DND-41 (cell line): ENCODE measurements at regions not wholly inside any gene's neighbourhood (a gene's known extent, or its start where the extent isn't known, plus 50 kb on each side); places are given as distances from the start of the nearest gene placed in this dataset.

Experiments used
- ATAC-seq: fragments of 200-7000 bp; cut with Tn5 transposase; 3 replicates; pipeline ENCODE4 v1.9.1; 2021; ENCODE audit warnings: low read depth; ENCODE audit not compliant: insufficient read depth
- DNase-seq: peaks from one replicate; pipeline ENCODE4 v3.0.0-alpha.2; 2020
- H2AFZ ChIP-seq: 2 replicates; pipeline ENCODE4 v1.6.0; 2012; ENCODE audit warnings: low read depth, low read length
- H3K27ac ChIP-seq: 2 replicates; pipeline ENCODE4 v1.5.1; 2012; ENCODE audit warnings: low read length, inconsistent platforms
- H3K27me3 ChIP-seq: fragments of 200-600 bp; sonication (generic); 2 replicates; pipeline ENCODE4 v1.6.0; 2012; ENCODE audit warnings: low read length, mild to moderate bottlenecking, inconsistent platforms; ENCODE audit not compliant: insufficient read depth, poor library complexity
- H3K36me3 ChIP-seq: 2 replicates; pipeline ENCODE4 v1.5.1; 2012; ENCODE audit warnings: low read length, inconsistent platforms; ENCODE audit not compliant: insufficient read depth
- H3K4me1 ChIP-seq: 2 replicates; pipeline ENCODE4 v1.5.1; 2012; ENCODE audit warnings: mild to moderate bottlenecking, low read length; ENCODE audit not compliant: insufficient read depth
- H3K4me2 ChIP-seq: 2 replicates; pipeline ENCODE4 v1.6.0; 2012; ENCODE audit warnings: mild to moderate bottlenecking, moderate library complexity, low read length, inconsistent platforms; ENCODE audit not compliant: insufficient read depth
- H3K4me3 ChIP-seq, 2 experiments: fragments of 200-600 bp in 1 of 2; shearing (Covaris generic) in 1 of 2; 2 replicates each; pipeline ENCODE4 v1.5.1; 2012 to 2016; ENCODE audit warnings: inconsistent platforms in 2 of 2, low read length in 2 of 2, mild to moderate bottlenecking in 2 of 2, low read depth in 1 of 2, moderate library complexity in 1 of 2
- H3K79me2 ChIP-seq: 2 replicates; pipeline ENCODE4 v1.6.0; 2012; ENCODE audit warnings: low read length, inconsistent platforms; ENCODE audit not compliant: insufficient read depth
- H3K9ac ChIP-seq: 2 replicates; pipeline ENCODE4 v1.6.0; 2012; ENCODE audit warnings: low read depth, mild to moderate bottlenecking, inconsistent platforms, low read length, moderate library complexity
- H3K9me3 ChIP-seq: 2 replicates; pipeline ENCODE4 v1.5.1; 2012; ENCODE audit warnings: low read length, moderate library complexity, mild to moderate bottlenecking, inconsistent platforms; ENCODE audit not compliant: insufficient read depth, severe bottlenecking
- H4K20me1 ChIP-seq: 2 replicates; pipeline ENCODE4 v1.6.0; 2012; ENCODE audit warnings: low read length; ENCODE audit not compliant: insufficient read depth
- EZH2 ChIP-seq: IDR thresholded peaks from 3 replicates; pipeline ENCODE4 v1.6.1; 2012; ENCODE audit warnings: borderline replicate concordance, low read depth, mild to moderate bottlenecking, moderate library complexity, low read length, inconsistent platforms; ENCODE audit not compliant: severe bottlenecking
- TF ChIP-seq, protein P1 (sequence below): IDR thresholded peaks from 2 replicates; pipeline ENCODE4 v1.5.1; 2012; ENCODE audit warnings: borderline replicate concordance, low read length, moderate library complexity, mild to moderate bottlenecking; ENCODE audit not compliant: poor library complexity, severe bottlenecking; ENCODE audit errors: extremely low read depth

DNA sequence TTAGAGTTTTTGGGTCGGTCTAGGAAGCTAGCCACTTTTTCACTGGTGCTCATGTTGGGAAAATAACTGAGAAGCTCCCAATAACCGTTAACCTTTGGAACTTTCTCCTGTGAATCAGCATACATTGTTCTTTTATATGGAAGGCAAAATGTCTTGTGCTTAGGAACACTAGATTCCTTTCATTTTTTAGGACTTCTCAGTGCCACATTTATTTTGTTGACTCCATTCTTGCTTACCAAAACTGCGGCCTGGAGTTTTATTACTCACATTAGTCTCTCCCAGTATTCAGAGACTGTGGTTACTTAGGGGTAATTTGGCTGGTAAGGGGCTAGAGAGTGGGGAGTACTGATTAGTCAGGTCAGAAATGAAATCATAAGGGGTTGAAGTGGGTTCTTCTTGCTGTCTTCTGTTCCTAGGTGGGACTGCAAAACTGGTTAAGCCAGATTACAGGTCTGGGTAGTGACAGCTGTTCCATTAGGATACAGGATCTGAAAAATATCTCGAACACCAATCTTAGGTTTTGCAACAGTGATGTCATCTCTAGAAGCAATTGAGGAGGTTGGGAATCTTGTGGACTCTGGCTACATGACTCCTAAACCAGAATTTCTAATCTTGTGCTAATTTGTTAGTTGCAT lies 631.4 kb upstream of the LUZP2 start:
- ATAC-seq (no peak), DNase-seq (no peak)
- Histone ChIP-seq H3K79me2 (no peaks in the 10 kb centered on the region), H3K4me3 (no peak overlapping the region), H4K20me1 (no peaks in the 10 kb centered on the region), H3K36me3 (no peaks in the 10 kb centered on the region), H3K4me2 (no peak overlapping the region), H2AFZ (no peak overlapping the region), H3K27me3 (no peaks in the 10 kb centered on the region), H3K9me3 (no peaks in the 10 kb centered on the region), H3K27ac (no peak overlapping the region), H3K4me1 (no peaks in the 10 kb centered on the region), H3K9ac (no peak overlapping the region)
- TF ChIP-seq EZH2: no peak
- TF ChIP-seq, protein P1, sequence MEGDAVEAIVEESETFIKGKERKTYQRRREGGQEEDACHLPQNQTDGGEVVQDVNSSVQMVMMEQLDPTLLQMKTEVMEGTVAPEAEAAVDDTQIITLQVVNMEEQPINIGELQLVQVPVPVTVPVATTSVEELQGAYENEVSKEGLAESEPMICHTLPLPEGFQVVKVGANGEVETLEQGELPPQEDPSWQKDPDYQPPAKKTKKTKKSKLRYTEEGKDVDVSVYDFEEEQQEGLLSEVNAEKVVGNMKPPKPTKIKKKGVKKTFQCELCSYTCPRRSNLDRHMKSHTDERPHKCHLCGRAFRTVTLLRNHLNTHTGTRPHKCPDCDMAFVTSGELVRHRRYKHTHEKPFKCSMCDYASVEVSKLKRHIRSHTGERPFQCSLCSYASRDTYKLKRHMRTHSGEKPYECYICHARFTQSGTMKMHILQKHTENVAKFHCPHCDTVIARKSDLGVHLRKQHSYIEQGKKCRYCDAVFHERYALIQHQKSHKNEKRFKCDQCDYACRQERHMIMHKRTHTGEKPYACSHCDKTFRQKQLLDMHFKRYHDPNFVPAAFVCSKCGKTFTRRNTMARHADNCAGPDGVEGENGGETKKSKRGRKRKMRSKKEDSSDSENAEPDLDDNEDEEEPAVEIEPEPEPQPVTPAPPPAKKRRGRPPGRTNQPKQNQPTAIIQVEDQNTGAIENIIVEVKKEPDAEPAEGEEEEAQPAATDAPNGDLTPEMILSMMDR: no peak

DNA sequence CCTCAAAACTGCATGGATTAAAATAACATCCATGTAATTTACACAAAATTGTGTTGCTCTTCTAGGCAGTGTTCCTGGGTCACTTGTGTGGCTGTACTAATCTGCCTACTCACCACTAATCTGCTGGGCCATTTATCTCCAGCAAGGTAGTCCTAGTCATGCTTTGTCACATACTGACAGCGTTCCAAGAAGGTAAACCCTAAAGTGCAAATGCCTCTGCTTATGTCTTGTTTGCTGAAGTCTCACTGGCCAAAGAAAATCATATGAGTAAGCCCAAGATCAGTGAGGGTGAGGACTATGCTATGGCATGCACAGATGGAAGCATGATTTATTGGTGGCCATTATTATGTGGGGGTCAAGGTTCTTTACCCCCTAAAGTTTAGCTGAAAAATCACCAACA lies 630.2 kb upstream of the LUZP2 start:
- Histone ChIP-seq H3K36me3 (no peaks in the 10 kb centered on the region), H3K79me2 (no peaks in the 10 kb centered on the region), H2AFZ (no peak overlapping the region), H3K9me3 (no peaks in the 10 kb centered on the region), H3K4me3 (no peak overlapping the region), H3K27me3 (no peaks in the 10 kb centered on the region), H4K20me1 (no peaks in the 10 kb centered on the region), H3K4me2 (no peak overlapping the region), H3K9ac (no peak overlapping the region), H3K4me1 (no peaks in the 10 kb centered on the region), H3K27ac (no peak overlapping the region)
- no peak for DNase-seq
- TF ChIP-seq EZH2: no peak
- TF ChIP-seq, protein P1: no peak
- no peak for ATAC-seq

DNA sequence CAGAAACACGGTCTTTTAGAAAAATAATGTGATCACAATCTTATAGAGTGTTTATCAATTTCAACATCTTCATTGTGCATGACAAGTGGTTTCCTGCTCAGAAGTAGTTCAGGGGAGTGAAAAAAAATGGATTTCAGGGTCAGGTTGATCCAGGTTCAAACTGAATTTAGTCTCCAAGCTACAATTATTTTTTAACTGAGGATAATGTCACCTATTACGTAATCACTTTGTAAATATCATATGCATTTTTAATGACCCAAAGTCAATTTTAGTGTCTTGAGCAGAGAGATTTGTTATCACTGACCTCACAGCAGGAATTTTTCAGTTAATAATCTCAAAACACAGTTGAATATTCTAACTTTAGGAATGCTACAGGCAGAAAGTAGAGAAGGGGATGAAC lies 627.2 kb upstream of the LUZP2 start:
- no peak overlapping the region for H3K4me3 ChIP-seq
- no peaks in the 10 kb centered on the region for H3K9me3 ChIP-seq
- TF ChIP-seq EZH2: no peak
- TF ChIP-seq, protein P1: no peak
- ATAC-seq (no peak), DNase-seq (no peak)
- H3K4me2 ChIP-seq: no peak overlapping the region
- no peaks in the 10 kb centered on the region for H4K20me1 ChIP-seq
- H3K79me2 ChIP-seq: no peaks in the 10 kb centered on the region
- H3K9ac ChIP-seq: no peak overlapping the region
- H3K27ac ChIP-seq: no peak overlapping the region
- H3K36me3 ChIP-seq: no peaks in the 10 kb centered on the region
- no peak overlapping the region for H2AFZ ChIP-seq
- no peaks in the 10 kb centered on the region for H3K27me3 ChIP-seq
- no peaks in the 10 kb centered on the region for H3K4me1 ChIP-seq

DNA sequence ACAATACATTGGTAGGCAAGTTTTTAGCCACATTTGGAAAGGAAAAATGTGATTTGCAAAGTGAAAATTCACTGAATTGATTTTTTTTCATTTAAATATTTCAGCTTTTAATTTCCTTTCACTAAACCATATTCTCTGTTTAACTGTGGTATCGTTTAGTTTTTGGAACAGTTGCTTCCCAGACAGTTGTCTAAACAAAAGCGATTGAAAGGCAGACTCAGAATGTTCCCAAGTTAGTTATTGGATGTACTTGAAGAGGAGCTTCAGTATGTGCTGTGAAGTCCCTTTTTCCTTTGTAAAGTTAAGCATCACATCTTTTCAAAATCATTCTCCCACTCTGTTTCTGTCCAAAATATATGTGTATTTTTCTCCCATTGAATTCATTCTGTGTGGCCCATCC lies 623.4 kb upstream of the LUZP2 start:
- Histone ChIP-seq H3K36me3 (no peaks in the 10 kb centered on the region), H3K4me1 (no peaks in the 10 kb centered on the region), H3K4me3 (no peak overlapping the region), H3K79me2 (no peaks in the 10 kb centered on the region), H4K20me1 (no peaks in the 10 kb centered on the region), H2AFZ (no peak overlapping the region), H3K27ac (no peak overlapping the region), H3K27me3 (no peaks in the 10 kb centered on the region), H3K4me2 (no peak overlapping the region), H3K9ac (no peak overlapping the region), H3K9me3 (no peaks in the 10 kb centered on the region)
- DNase-seq (no peak), ATAC-seq (no peak)
- TF ChIP-seq, protein P1: no peak
- no peak for TF ChIP-seq EZH2
